Activated B cell treated with CpG ODN at 0.5 μM for 24 hours (primary cell): ENCODE measurements at regions not wholly inside any gene's neighbourhood (a gene's known extent, or its start where the extent isn't known, plus 50 kb on each side); places are given as distances from the start of the nearest gene placed in this dataset.
"Not testable (repeated sequence)": the region's sequence is repeated elsewhere in the genome, so short reads cannot be mapped to it uniquely, and the experiment has no call there.

Source experiments
- ATAC-seq: fragments of 200-7000 bp; cut with Tn5 transposase; one replicate; pipeline ENCODE4 v1.10.0; 2021; ENCODE audit warnings: low read depth, mild to moderate bottlenecking, moderate library complexity
- CTCF ChIA-PET: fragments of 350-600 bp; sonication (Branson Sonifier 250); formaldehyde crosslinking; loops from one replicate; lab custom pipeline; 2021; ENCODE audit warnings: antibody characterized with exemption; lab: Charles Lee
- POLR2A ChIA-PET: fragments of 350-600 bp; sonication (Branson Sonifier 250); formaldehyde crosslinking; loops from one replicate; lab custom pipeline; 2021; ENCODE audit warnings: antibody characterized with exemption; lab: Charles Lee
- DNase-seq: peaks from one replicate; pipeline ENCODE4 v3.0.0; 2022
- H3K27ac Mint-ChIP-seq: one replicate; pipeline ENCODE4 v1.8.0; 2020; ENCODE audit warnings: mixed read lengths
- H3K27me3 Mint-ChIP-seq: one replicate; pipeline ENCODE4 v1.8.0; 2021; ENCODE audit warnings: mixed read lengths
- H3K36me3 Mint-ChIP-seq: one replicate; pipeline ENCODE4 v1.8.0; 2021; ENCODE audit warnings: low read depth, mixed read lengths
- H3K4me1 Mint-ChIP-seq: one replicate; pipeline ENCODE4 v1.8.0; 2021; ENCODE audit warnings: mixed read lengths
- H3K4me3 Mint-ChIP-seq: one replicate; pipeline ENCODE4 v1.8.0; 2020; ENCODE audit warnings: mild to moderate bottlenecking, mixed read lengths
- H3K9me3 Mint-ChIP-seq: one replicate; pipeline ENCODE4 v1.8.0; 2020; ENCODE audit warnings: mixed read lengths
- intact Hi-C: fragments of 100-400 bp; cut with micrococcal nuclease; formaldehyde crosslinking; loops from one replicate; pipeline ENCODE4 v1.15.1; 2024
- TF ChIP-seq, protein P1 (sequence below): fragments of 200-600 bp; IDR thresholded peaks from one replicate; pipeline ENCODE4 v1.8.0; 2022; ENCODE audit warnings: antibody characterized with exemption, mild to moderate bottlenecking

DNA sequence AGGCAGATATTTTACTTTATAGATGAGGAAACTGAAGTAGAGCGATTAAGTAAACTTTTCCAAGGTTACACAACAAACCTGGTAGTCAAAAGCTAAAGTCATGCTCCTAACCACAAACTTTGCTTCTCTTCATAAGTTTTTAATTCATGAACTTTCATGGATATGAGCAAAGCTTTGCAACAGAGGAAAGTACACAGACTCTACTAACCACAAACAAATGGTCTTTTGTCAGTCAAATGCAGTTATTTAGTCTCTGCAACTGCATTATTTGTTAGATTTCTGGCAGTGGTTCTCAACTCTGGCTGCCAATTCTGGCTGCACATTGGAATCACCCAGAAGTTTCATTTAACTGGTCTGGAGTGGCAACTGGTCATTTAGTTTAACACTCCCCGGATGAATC is 140.6 kb upstream of the TMEM168 start:
- DNase-seq (no peak), ATAC-seq (no peak)
- peaks cover 18% of the 10 kb centered on the region for H3K36me3 Mint-ChIP-seq
- intact Hi-C loops = loop anchor here (10.0 kb wide), 1 partner anchor 46 kb away; no protein-coding TSS in a partner anchor
- H3K27ac Mint-ChIP-seq = no peak overlapping the region
- POLR2A ChIA-PET = no interaction called here
- H3K9me3 Mint-ChIP-seq = no peaks in the 10 kb centered on the region
- H3K27me3 Mint-ChIP-seq = no peaks in the 10 kb centered on the region
- CTCF ChIA-PET = no interaction called here
- H3K4me3 Mint-ChIP-seq = no peak overlapping the region
- TF ChIP-seq, protein P1, sequence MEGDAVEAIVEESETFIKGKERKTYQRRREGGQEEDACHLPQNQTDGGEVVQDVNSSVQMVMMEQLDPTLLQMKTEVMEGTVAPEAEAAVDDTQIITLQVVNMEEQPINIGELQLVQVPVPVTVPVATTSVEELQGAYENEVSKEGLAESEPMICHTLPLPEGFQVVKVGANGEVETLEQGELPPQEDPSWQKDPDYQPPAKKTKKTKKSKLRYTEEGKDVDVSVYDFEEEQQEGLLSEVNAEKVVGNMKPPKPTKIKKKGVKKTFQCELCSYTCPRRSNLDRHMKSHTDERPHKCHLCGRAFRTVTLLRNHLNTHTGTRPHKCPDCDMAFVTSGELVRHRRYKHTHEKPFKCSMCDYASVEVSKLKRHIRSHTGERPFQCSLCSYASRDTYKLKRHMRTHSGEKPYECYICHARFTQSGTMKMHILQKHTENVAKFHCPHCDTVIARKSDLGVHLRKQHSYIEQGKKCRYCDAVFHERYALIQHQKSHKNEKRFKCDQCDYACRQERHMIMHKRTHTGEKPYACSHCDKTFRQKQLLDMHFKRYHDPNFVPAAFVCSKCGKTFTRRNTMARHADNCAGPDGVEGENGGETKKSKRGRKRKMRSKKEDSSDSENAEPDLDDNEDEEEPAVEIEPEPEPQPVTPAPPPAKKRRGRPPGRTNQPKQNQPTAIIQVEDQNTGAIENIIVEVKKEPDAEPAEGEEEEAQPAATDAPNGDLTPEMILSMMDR = no peak
- H3K4me1 Mint-ChIP-seq = peaks cover 23% of the 10 kb centered on the region

DNA sequence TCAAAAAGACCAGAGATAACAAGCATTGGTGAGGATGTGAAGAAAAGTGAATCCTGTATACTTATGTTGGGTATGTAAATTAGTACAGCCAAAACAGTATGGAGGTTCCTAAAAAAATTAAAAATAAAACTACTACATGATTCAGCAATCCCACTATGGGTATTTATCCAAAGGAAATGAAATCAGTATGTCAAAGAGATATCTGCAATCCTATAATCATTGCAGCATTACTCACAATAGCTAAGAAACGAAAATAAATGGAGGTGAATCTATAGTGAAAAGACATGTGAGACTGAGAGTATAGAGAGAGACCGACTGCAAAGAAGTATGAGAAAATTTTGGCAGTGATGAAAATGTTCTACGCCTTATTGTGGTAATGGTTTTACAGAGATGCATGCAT is 139.2 kb upstream of the TMEM168 start:
- no peak for ATAC-seq
- intact Hi-C loops = no loop called here
- no peaks in the 10 kb centered on the region for H3K9me3 Mint-ChIP-seq
- TF ChIP-seq, protein P1 = no peak
- H3K4me3 Mint-ChIP-seq = no peak overlapping the region
- ChIA-PET CTCF (no interaction called here), POLR2A (no interaction called here)
- peaks cover 20% of the 10 kb centered on the region for H3K4me1 Mint-ChIP-seq
- no peak overlapping the region for H3K27ac Mint-ChIP-seq
- no peaks in the 10 kb centered on the region for H3K27me3 Mint-ChIP-seq
- H3K36me3 Mint-ChIP-seq = peaks cover 16% of the 10 kb centered on the region
- no peak for DNase-seq

DNA sequence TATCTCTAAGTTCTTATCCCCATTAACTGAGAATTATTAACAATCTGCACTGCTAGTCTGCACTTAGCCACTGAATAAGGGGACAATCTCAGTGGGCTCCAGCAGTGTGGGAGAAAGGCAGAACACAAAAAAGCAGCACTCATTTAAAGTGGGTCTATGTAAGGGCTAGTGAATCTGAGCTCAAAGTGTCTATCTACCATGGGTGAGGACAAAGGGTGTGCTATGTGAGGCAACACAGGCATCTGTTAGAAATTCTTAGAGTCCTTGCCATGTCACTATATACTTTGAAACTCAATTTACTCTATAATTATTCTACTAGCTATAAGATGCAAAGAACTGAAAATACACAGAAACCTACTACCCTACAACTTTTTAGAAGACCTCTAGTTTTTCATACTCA is 135.8 kb upstream of the TMEM168 start:
- Mint-ChIP-seq H3K4me3 (no peak overlapping the region), H3K4me1 (peaks cover 13% of the 10 kb centered on the region), H3K9me3 (no peaks in the 10 kb centered on the region), H3K27ac (no peak overlapping the region), H3K27me3 (no peaks in the 10 kb centered on the region), H3K36me3 (peaks cover 10% of the 10 kb centered on the region)
- ChIA-PET CTCF (no interaction called here), POLR2A (no interaction called here)
- ATAC-seq (no peak), DNase-seq (no peak)
- intact Hi-C loops = no loop called here
- TF ChIP-seq, protein P1 = no peak

DNA sequence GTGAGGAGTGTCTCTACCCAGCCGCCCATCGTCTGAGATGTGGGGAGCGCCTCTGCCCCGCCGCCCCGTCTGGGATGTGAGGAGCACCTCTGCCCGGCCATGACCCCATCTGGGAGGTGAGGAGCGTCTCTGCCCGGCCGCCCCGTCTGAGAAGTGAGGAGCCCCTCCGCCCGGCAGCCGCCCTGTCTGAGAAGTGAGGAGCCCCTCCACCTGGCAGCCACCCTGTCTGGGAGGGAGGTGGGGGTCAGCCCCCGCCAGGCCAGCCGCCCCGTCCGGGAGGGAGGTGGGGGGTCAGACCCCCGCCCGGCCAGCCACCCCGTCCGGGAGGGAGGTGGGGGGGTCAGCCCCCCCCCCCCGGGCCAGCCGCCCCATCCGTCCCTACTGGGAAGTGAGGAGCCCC is 132.4 kb upstream of the TMEM168 start:
- H3K27me3 Mint-ChIP-seq, CTCF ChIA-PET, POLR2A ChIA-PET, H3K4me1 Mint-ChIP-seq, DNase-seq, ATAC-seq, H3K4me3 Mint-ChIP-seq, H3K9me3 Mint-ChIP-seq, H3K27ac Mint-ChIP-seq, H3K36me3 Mint-ChIP-seq, intact Hi-C loops: not testable (repeated sequence)

GRCh38 chr7:112916431-112916830 is 126.2 kb upstream of the TMEM168 start:
- H3K27me3 Mint-ChIP-seq, intact Hi-C loops, POLR2A ChIA-PET, H3K9me3 Mint-ChIP-seq, ATAC-seq, H3K27ac Mint-ChIP-seq, H3K4me1 Mint-ChIP-seq, DNase-seq, CTCF ChIA-PET, H3K4me3 Mint-ChIP-seq: not testable (repeated sequence)
- H3K36me3 Mint-ChIP-seq = peaks cover 32% of the 10 kb centered on the region

GRCh38 chr7:112908086-112908485 is 117.9 kb upstream of the TMEM168 start:
- intact Hi-C loops = no loop called here
- H3K4me3 Mint-ChIP-seq = no peak overlapping the region
- peaks cover 11% of the 10 kb centered on the region for H3K9me3 Mint-ChIP-seq
- DNase-seq = no peak
- POLR2A ChIA-PET = no interaction called here
- H3K27ac Mint-ChIP-seq = no peak overlapping the region
- peaks cover 50% of the 10 kb centered on the region for H3K36me3 Mint-ChIP-seq
- no peak for ATAC-seq
- no peaks in the 10 kb centered on the region for H3K27me3 Mint-ChIP-seq
- CTCF ChIA-PET = no interaction called here
- TF ChIP-seq, protein P1 = no peak
- peaks cover 3% of the 10 kb centered on the region for H3K4me1 Mint-ChIP-seq
